BE2C (cell line): ENCODE measurements at regions not wholly inside any gene's neighbourhood (a gene's known extent, or its start where the extent isn't known, plus 50 kb on each side); places are given as distances from the start of the nearest gene placed in this dataset.
A peak's percentile ranks its signal among the peaks of the same experiment; 100 is the strongest.

Source experiments
- DNase-seq: peaks from one replicate; pipeline ENCODE4 v3.0.0-alpha.2; 2020
- H3K27me3 ChIP-seq: fragments of 250-450 bp; sonication (Bioruptor Pico); 2 replicates; pipeline ENCODE4 v1.5.1; 2020; ENCODE audit warnings: mild to moderate bottlenecking
- H3K36me3 ChIP-seq: fragments of 250-450 bp; sonication (Bioruptor Pico); 2 replicates; pipeline ENCODE4 v1.5.1; 2020; ENCODE audit warnings: mild to moderate bottlenecking
- H3K4me1 ChIP-seq: fragments of 250-450 bp; sonication (Bioruptor Pico); 2 replicates; pipeline ENCODE4 v1.5.1; 2020
- H3K4me3 ChIP-seq: 2 replicates; pipeline ENCODE4 v1.5.1; 2011; ENCODE audit warnings: low read depth, low read length
- H3K9me3 ChIP-seq: fragments of 250-450 bp; sonication (Bioruptor Pico); 2 replicates; pipeline ENCODE4 v1.5.1; 2020
- CTCF ChIP-seq: IDR thresholded peaks from 2 replicates; pipeline ENCODE4 v1.5.1; 2012; ENCODE audit warnings: mild to moderate bottlenecking, low read depth, low read length

DNA sequence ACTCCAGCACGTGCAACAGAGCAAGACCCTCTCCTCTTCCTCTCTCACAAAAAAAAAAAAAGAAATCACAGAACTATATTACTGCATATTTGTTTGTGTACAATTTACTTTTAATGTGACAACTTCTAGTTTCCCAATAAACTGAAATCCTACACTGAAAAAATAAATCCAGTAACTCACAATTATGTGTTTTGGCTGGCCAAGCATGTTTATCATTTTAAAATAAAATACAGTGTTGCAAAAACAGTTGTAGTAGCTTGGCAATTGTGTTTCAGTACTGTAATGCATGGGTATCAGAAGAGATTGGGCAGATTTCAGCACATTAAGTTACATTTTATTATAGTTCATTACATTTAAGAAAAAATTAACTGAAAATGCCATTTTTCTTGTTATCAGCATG is 344.9 kb downstream of the ETS1 start:
- Histone ChIP-seq H3K27me3 (no peaks in the 10 kb centered on the region), H3K36me3 (no peaks in the 10 kb centered on the region), H3K4me3 (no peak overlapping the region), H3K9me3 (no peaks in the 10 kb centered on the region; the same call in 1 of the 2 replicates), H3K4me1 (peaks cover 12% of the 10 kb centered on the region)
- DNase-seq, result no peak
- TF ChIP-seq CTCF, result no peak

DNA sequence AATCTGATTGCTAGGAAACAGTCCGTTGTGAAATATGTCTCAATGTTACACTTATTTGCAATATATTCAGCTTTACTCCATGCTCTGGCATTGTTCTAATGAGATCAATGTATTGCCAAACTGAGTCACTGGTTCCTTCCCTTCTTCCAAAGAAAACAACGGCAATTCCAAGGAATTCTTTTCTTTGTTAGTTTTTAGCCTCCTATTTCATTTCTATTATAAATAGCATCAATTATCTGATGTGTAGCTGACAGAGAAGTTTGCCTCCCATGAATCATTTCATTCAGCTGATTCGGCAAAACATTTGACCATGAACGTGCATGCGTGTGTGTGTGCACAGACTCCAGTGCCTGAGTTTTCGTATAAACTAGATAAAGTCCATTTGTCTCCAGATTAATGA is 346.8 kb downstream of the ETS1 start:
- no peaks in the 10 kb centered on the region for H3K27me3 ChIP-seq
- H3K9me3 ChIP-seq, result no peaks in the 10 kb centered on the region; the same call in 1 of the 2 replicates
- H3K4me3 ChIP-seq, result no peak overlapping the region
- H3K4me1 ChIP-seq, result peaks cover 7% of the 10 kb centered on the region
- no peaks in the 10 kb centered on the region for H3K36me3 ChIP-seq
- no peak for TF ChIP-seq CTCF
- no peak for DNase-seq

GRCh38 chr11:128239306-128239705 is 348.1 kb downstream of the ETS1 start:
- Histone ChIP-seq H3K9me3 (no peaks in the 10 kb centered on the region), H3K4me1 (peaks cover 18% of the 10 kb centered on the region), H3K4me3 (no peak overlapping the region), H3K27me3 (no peaks in the 10 kb centered on the region), H3K36me3 (no peaks in the 10 kb centered on the region)
- no peak for TF ChIP-seq CTCF
- no peak for DNase-seq

- no peak for TF ChIP-seq CTCF
- peaks cover 18% of the 10 kb centered on the region for H3K4me1 ChIP-seq
- no peaks in the 10 kb centered on the region for H3K36me3 ChIP-seq
- H3K27me3 ChIP-seq, result no peaks in the 10 kb centered on the region
- no peaks in the 10 kb centered on the region for H3K9me3 ChIP-seq
- H3K4me3 ChIP-seq, result no peak overlapping the region
- DNase-seq, result no peak
Measured at GRCh38 chr11:128238521-128239265, 348.7 kb downstream of the ETS1 start.

DNA sequence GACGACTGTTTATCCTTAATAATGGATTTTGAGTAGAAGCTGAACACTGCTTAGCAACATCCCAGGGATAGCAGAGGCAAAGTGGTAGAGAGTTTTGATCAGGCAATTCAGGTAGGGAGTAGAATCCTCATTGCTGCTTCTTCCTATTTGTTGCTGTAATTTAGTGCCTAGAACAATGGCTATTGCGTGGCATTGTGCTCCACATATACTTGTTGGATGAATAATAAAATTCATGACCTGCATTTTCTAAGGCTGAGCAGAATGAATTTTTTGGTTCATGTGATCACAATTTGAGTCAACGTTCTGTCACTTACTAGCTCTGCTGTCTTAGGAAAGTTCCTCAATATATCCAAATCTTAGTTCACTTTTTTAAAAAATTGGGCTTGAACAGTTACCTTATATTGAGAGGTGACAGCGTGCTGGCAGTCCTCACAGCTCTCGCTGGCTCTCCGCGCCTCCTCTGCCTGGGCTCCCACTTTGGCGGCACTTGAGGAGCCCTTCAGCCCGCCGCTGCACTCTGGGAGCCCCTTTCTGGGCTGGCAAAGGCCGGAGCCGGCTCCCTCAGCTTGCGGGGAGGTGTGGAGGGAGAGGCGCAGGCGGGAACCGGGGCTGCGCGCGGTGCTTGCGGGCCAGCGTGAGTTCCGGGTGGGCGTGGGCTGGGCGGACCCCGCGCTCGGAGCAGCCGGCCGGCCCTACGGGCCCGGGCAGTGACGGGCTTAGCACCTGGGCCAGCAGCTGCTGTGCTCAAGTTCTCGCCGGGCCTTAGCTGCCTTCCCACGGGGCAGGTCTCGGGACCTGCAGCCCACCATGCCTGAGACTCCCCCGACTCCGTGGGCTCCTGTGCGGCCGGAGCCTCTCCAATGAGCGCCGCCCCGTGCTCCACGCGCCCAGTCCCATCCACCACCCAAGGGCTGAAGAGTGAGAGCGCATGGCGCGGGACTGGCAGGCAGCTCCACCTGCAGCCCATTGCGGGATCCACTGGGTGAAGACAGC is 350.6 kb downstream of the ETS1 start:
- DNase-seq, result no peak
- H3K4me3 ChIP-seq, result no peak overlapping the region
- no peaks in the 10 kb centered on the region for H3K27me3 ChIP-seq
- H3K4me1 ChIP-seq, result peaks cover 18% of the 10 kb centered on the region
- H3K36me3 ChIP-seq, result no peaks in the 10 kb centered on the region
- no peak for TF ChIP-seq CTCF
- H3K9me3 ChIP-seq, result no peaks in the 10 kb centered on the region

GRCh38 chr11:128235958-128236357 is 351.4 kb downstream of the ETS1 start:
- TF ChIP-seq CTCF, result no peak
- peak; percentile 86 for DNase-seq
- Histone ChIP-seq H3K4me3 (no peak overlapping the region), H3K27me3 (no peaks in the 10 kb centered on the region), H3K4me1 (peaks cover 18% of the 10 kb centered on the region), H3K9me3 (no peaks in the 10 kb centered on the region), H3K36me3 (no peaks in the 10 kb centered on the region)
